ENCODE measurements at regions not wholly inside any gene's neighbourhood (a gene's known extent, or its start where the extent isn't known, plus 50 kb on each side); places are given as distances from the start of the nearest gene placed in this dataset.
A peak's percentile ranks its signal among the peaks of the same experiment; 100 is the strongest.

- H3K36me3 ChIP-seq (ENCODE audit: insufficient read depth, low read length), result no peaks in the 10 kb centered on the region
- H3K79me2 ChIP-seq (ENCODE audit: control insufficient read depth, insufficient read depth, low read length, unreplicated experiment), result no peaks in the 10 kb centered on the region
- no peak overlapping the region for H3K4me3 ChIP-seq (ENCODE audit: low read depth, low read length)
- no peaks in the 10 kb centered on the region for H3K4me1 ChIP-seq (ENCODE audit: control insufficient read depth, insufficient read depth, low read length, unreplicated experiment)
- no peaks in the 10 kb centered on the region for H3K27me3 ChIP-seq (ENCODE audit: insufficient read depth, low read length)
- no peak overlapping the region for H3K27ac ChIP-seq (ENCODE audit: low read depth, low read length)
- H2AFZ ChIP-seq (ENCODE audit: low read length, unreplicated experiment), result no peak overlapping the region
Observed at GRCh38 chr13:47237571-47237970, 340.7 kb upstream of the HTR2A start.

- H3K4me1 ChIP-seq (ENCODE audit: control insufficient read depth, insufficient read depth, low read length, unreplicated experiment), result no peaks in the 10 kb centered on the region
Observed at GRCh38 chr13:47233734-47234133, 336.9 kb upstream of the HTR2A start.

GRCh38 chr13:47232516-47232915, 335.7 kb upstream of the HTR2A start:
- H3K36me3 ChIP-seq (ENCODE audit: insufficient read depth, low read length), result no peaks in the 10 kb centered on the region
- H2AFZ ChIP-seq (ENCODE audit: low read length, unreplicated experiment), result no peak overlapping the region
- no peaks in the 10 kb centered on the region for H3K4me1 ChIP-seq (ENCODE audit: control insufficient read depth, insufficient read depth, low read length, unreplicated experiment)
- no peaks in the 10 kb centered on the region for H3K79me2 ChIP-seq (ENCODE audit: control insufficient read depth, insufficient read depth, low read length, unreplicated experiment)
- H3K4me3 ChIP-seq (ENCODE audit: low read depth, low read length), result no peak overlapping the region
- H3K27ac ChIP-seq (ENCODE audit: low read depth, low read length), result no peak overlapping the region
- H3K27me3 ChIP-seq (ENCODE audit: insufficient read depth, low read length), result no peaks in the 10 kb centered on the region

More at GRCh38 chr13:47233734-47234133, 336.9 kb upstream of the HTR2A start:
- no peaks in the 10 kb centered on the region for H3K27me3 ChIP-seq (ENCODE audit: insufficient read depth, low read length)
- H3K79me2 ChIP-seq (ENCODE audit: control insufficient read depth, insufficient read depth, low read length, unreplicated experiment), result no peaks in the 10 kb centered on the region
- H2AFZ ChIP-seq (ENCODE audit: low read length, unreplicated experiment), result no peak overlapping the region
- H3K4me3 ChIP-seq (ENCODE audit: low read depth, low read length), result no peak overlapping the region
- H3K27ac ChIP-seq (ENCODE audit: low read depth, low read length), result no peak overlapping the region
- no peaks in the 10 kb centered on the region for H3K36me3 ChIP-seq (ENCODE audit: insufficient read depth, low read length)

GRCh38 chr13:47230155-47230554, 333.3 kb upstream of the HTR2A start:
- peaks cover 4% of the 10 kb centered on the region for H3K4me1 ChIP-seq (ENCODE audit: control insufficient read depth, insufficient read depth, low read length, unreplicated experiment)
- no peaks in the 10 kb centered on the region for H3K27me3 ChIP-seq (ENCODE audit: insufficient read depth, low read length)
- no peaks in the 10 kb centered on the region for H3K79me2 ChIP-seq (ENCODE audit: control insufficient read depth, insufficient read depth, low read length, unreplicated experiment)
- no peaks in the 10 kb centered on the region for H3K36me3 ChIP-seq (ENCODE audit: insufficient read depth, low read length)
- H3K27ac ChIP-seq (ENCODE audit: low read depth, low read length), result no peak overlapping the region
- H3K4me3 ChIP-seq (ENCODE audit: low read depth, low read length), result no peak overlapping the region
- no peak overlapping the region for H2AFZ ChIP-seq (ENCODE audit: low read length, unreplicated experiment)

GRCh38 chr13:47226516-47226915, 329.7 kb upstream of the HTR2A start:
- no peaks in the 10 kb centered on the region for H3K79me2 ChIP-seq (ENCODE audit: control insufficient read depth, insufficient read depth, low read length, unreplicated experiment)
- no peak overlapping the region for H2AFZ ChIP-seq (ENCODE audit: low read length, unreplicated experiment)
- no peak overlapping the region for H3K27ac ChIP-seq (ENCODE audit: low read depth, low read length)
- no peaks in the 10 kb centered on the region for H3K27me3 ChIP-seq (ENCODE audit: insufficient read depth, low read length)
- H3K36me3 ChIP-seq (ENCODE audit: insufficient read depth, low read length), result no peaks in the 10 kb centered on the region
- no peak overlapping the region for H3K4me3 ChIP-seq (ENCODE audit: low read depth, low read length)
- peaks cover 4% of the 10 kb centered on the region for H3K4me1 ChIP-seq (ENCODE audit: control insufficient read depth, insufficient read depth, low read length, unreplicated experiment)

- H2AFZ ChIP-seq (ENCODE audit: low read length, unreplicated experiment), result no peak overlapping the region
- no peaks in the 10 kb centered on the region for H3K27me3 ChIP-seq (ENCODE audit: insufficient read depth, low read length)
- no peaks in the 10 kb centered on the region for H3K36me3 ChIP-seq (ENCODE audit: insufficient read depth, low read length)
- peaks cover 15% of the 10 kb centered on the region for H3K4me1 ChIP-seq (ENCODE audit: control insufficient read depth, insufficient read depth, low read length, unreplicated experiment)
- no peak overlapping the region for H3K4me3 ChIP-seq (ENCODE audit: low read depth, low read length)
- H3K27ac ChIP-seq (ENCODE audit: low read depth, low read length), result no peak overlapping the region
- no peaks in the 10 kb centered on the region for H3K79me2 ChIP-seq (ENCODE audit: control insufficient read depth, insufficient read depth, low read length, unreplicated experiment)
Observed at GRCh38 chr13:47220453-47221140, 323.7 kb upstream of the HTR2A start.

GRCh38 chr13:47218611-47219010, 321.8 kb upstream of the HTR2A start:
- H3K4me1 ChIP-seq (ENCODE audit: control insufficient read depth, insufficient read depth, low read length, unreplicated experiment), result peaks cover 19% of the 10 kb centered on the region
- H3K27ac ChIP-seq (ENCODE audit: low read depth, low read length), result no peak overlapping the region
- H2AFZ ChIP-seq (ENCODE audit: low read length, unreplicated experiment), result no peak overlapping the region
- H3K27me3 ChIP-seq (ENCODE audit: insufficient read depth, low read length), result no peaks in the 10 kb centered on the region
- H3K4me3 ChIP-seq (ENCODE audit: low read depth, low read length), result no peak overlapping the region
- H3K79me2 ChIP-seq (ENCODE audit: control insufficient read depth, insufficient read depth, low read length, unreplicated experiment), result no peaks in the 10 kb centered on the region
- H3K36me3 ChIP-seq (ENCODE audit: insufficient read depth, low read length), result no peaks in the 10 kb centered on the region

GRCh38 chr13:47216176-47216822, 319.4 kb upstream of the HTR2A start:
- Histone ChIP-seq H3K27ac (ENCODE audit: low read depth, low read length) (peak overlapping the region; percentile 92), H3K79me2 (ENCODE audit: control insufficient read depth, insufficient read depth, low read length, unreplicated experiment) (no peaks in the 10 kb centered on the region), H3K36me3 (ENCODE audit: insufficient read depth, low read length) (no peaks in the 10 kb centered on the region), H2AFZ (ENCODE audit: low read length, unreplicated experiment) (peak overlapping the region; percentile 60), H3K4me1 (ENCODE audit: control insufficient read depth, insufficient read depth, low read length, unreplicated experiment) (peaks cover 23% of the 10 kb centered on the region), H3K4me3 (ENCODE audit: low read depth, low read length) (peak overlapping the region; percentile 9; the same call in 1 of the 2 replicates), H3K27me3 (ENCODE audit: insufficient read depth, low read length) (no peaks in the 10 kb centered on the region)

- peak overlapping the region; percentile 92 for H3K27ac ChIP-seq (ENCODE audit: low read depth, low read length)
- H3K4me3 ChIP-seq (ENCODE audit: low read depth, low read length), result peak overlapping the region; percentile 9; the same call in 1 of the 2 replicates
- H3K4me1 ChIP-seq (ENCODE audit: control insufficient read depth, insufficient read depth, low read length, unreplicated experiment), result peaks cover 29% of the 10 kb centered on the region
- H3K36me3 ChIP-seq (ENCODE audit: insufficient read depth, low read length), result no peaks in the 10 kb centered on the region
- H2AFZ ChIP-seq (ENCODE audit: low read length, unreplicated experiment), result peak overlapping the region; percentile 60
- H3K79me2 ChIP-seq (ENCODE audit: control insufficient read depth, insufficient read depth, low read length, unreplicated experiment), result no peaks in the 10 kb centered on the region
- H3K27me3 ChIP-seq (ENCODE audit: insufficient read depth, low read length), result no peaks in the 10 kb centered on the region
Observed at GRCh38 chr13:47215736-47216135, 318.9 kb upstream of the HTR2A start.

- Histone ChIP-seq H3K27me3 (ENCODE audit: insufficient read depth, low read length) (no peaks in the 10 kb centered on the region), H3K36me3 (ENCODE audit: insufficient read depth, low read length) (no peaks in the 10 kb centered on the region), H3K79me2 (ENCODE audit: control insufficient read depth, insufficient read depth, low read length, unreplicated experiment) (no peaks in the 10 kb centered on the region), H3K4me1 (ENCODE audit: control insufficient read depth, insufficient read depth, low read length, unreplicated experiment) (peaks cover 30% of the 10 kb centered on the region), H3K27ac (ENCODE audit: low read depth, low read length) (no peak overlapping the region), H3K4me3 (ENCODE audit: low read depth, low read length) (no peak overlapping the region), H2AFZ (ENCODE audit: low read length, unreplicated experiment) (no peak overlapping the region)
Observed at GRCh38 chr13:47213047-47213446, 316.2 kb upstream of the HTR2A start.

GRCh38 chr13:47211106-47211505, 314.3 kb upstream of the HTR2A start:
- Histone ChIP-seq H3K79me2 (ENCODE audit: control insufficient read depth, insufficient read depth, low read length, unreplicated experiment) (no peaks in the 10 kb centered on the region), H3K4me3 (ENCODE audit: low read depth, low read length) (no peak overlapping the region), H3K36me3 (ENCODE audit: insufficient read depth, low read length) (no peaks in the 10 kb centered on the region), H3K27ac (ENCODE audit: low read depth, low read length) (no peak overlapping the region), H3K4me1 (ENCODE audit: control insufficient read depth, insufficient read depth, low read length, unreplicated experiment) (peaks cover 19% of the 10 kb centered on the region), H3K27me3 (ENCODE audit: insufficient read depth, low read length) (no peaks in the 10 kb centered on the region), H2AFZ (ENCODE audit: low read length, unreplicated experiment) (no peak overlapping the region)

All from ACC112 (cell line).